Spleen (tissue), 11 donors: ENCODE measurements at regions not wholly inside any gene's neighbourhood (a gene's known extent, or its start where the extent isn't known, plus 50 kb on each side); places are given as distances from the start of the nearest gene placed in this dataset.
"Not testable (repeated sequence)": the region's sequence is repeated elsewhere in the genome, so short reads cannot be mapped to it uniquely, and the experiment has no call there.

Experiments
- DNase-seq: peaks from one replicate; pipeline ENCODE4 v3.0.0-alpha.2; 2020
- H3K27ac ChIP-seq, 8 donors: fragments of 200-600 bp; sonication (generic) in 7 of 8; 1 replicate in 4 of 8; 2 replicates in 4 of 8; pipeline versions ENCODE4 v1.5.0 to v1.8.0; 2016 to 2021; ENCODE audit warnings: inconsistent platforms in 4 of 8, mild to moderate bottlenecking in 4 of 8, moderate library complexity in 1 of 8
- H3K27me3 ChIP-seq, 7 donors: fragments of 200-600 bp; sonication (generic) in 6 of 7; replicated peaks in 1 of 7; 1 replicate in 4 of 7; 2 replicates in 3 of 7; pipeline versions ENCODE4 v1.5.0 to v1.8.0; 2016 to 2021; ENCODE audit warnings: inconsistent platforms in 3 of 7, mild to moderate bottlenecking in 1 of 7
- H3K36me3 ChIP-seq, 6 donors: fragments of 200-600 bp; sonication (generic) in 5 of 6; 1 replicate in 4 of 6; 2 replicates in 2 of 6; pipeline versions ENCODE4 v1.5.0 to v1.8.0; 2016 to 2021; ENCODE audit warnings: inconsistent platforms in 2 of 6
- H3K4me1 ChIP-seq, 6 donors: fragments of 200-600 bp; sonication (generic) in 5 of 6; 1 replicate in 3 of 6; 2 replicates in 3 of 6; pipeline versions ENCODE4 v1.5.0 to v1.8.0; 2016 to 2021; ENCODE audit warnings: inconsistent platforms in 3 of 6
- H3K4me3 ChIP-seq, 8 donors: fragments of 200-600 bp; sonication (generic) in 7 of 8; 1 replicate in 4 of 8; 2 replicates in 4 of 8; pipeline versions ENCODE4 v1.5.0 to v1.8.0; 2016 to 2021; ENCODE audit warnings: inconsistent platforms in 4 of 8, mild to moderate bottlenecking in 4 of 8, moderate library complexity in 2 of 8
- H3K9me3 ChIP-seq, 8 donors: fragments of 200-600 bp; sonication (generic) in 7 of 8; 1 replicate in 4 of 8; 2 replicates in 4 of 8; pipeline versions ENCODE4 v1.5.0 to v1.8.0; 2016 to 2021; ENCODE audit warnings: inconsistent platforms in 4 of 8
- WGBS, 5 donors: extraction: QIAGEN DNeasy Blood & Tissue Kit in 3 of 5; methylation state at CpG; one replicate each; pipeline versions ENCODE4 v1.1.5 to v1.1.7; 2013 to 2018; 5-methylcytosine and 5-hydroxymethylcytosine counted together
- intact Hi-C: fragments of 100-400 bp; cut with DNase I; formaldehyde crosslinking; loops from one replicate; pipeline ENCODE4 v1.15.0; 2023; ENCODE audit warnings: low total_unique reads
- small RNA-seq, 4 donors: library from RNA; depleted of rRNA; stranded (forward); fragments of <200 nt; gene quantifications; one replicate each; pipeline ENCODE3, GENCODE V24; 2016
- donor health status: healthy with polysubstance abuse.
- donor health status: DM: no; HTN: no; CAD: no; lungs with moderate emphysema.
- donor health status: DM: no; HTN: no; CAD: no.
- donor health status: Bipolar disorder and iron deficiency.
- donor health status: healthy.
- donor health status: DM: no; HTN: no; CAD: no.
- donor health status: DM: yes; HTN: yes; CAD: no.

DNA sequence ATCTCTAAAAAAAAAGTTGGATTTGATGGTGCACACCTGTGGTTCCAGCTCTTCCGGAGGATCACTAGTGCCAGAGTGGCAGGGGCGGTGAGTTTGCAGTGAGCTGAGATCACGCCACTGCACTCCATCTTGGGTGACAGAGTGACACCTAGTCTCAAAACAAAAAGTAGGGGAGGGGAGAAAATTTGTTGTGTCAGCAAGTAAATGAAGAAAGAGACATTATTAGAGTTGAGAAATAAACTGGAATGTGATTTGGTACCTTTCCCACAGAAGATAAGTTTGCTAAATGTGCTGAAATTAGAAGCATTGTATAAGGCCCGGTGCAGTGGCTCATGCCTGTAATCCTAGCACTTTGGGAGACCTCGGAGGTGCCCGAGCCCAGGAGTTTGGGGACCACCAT, 54.0 kb upstream of the PPIAL4F start:
- intact Hi-C loops, H3K27ac ChIP-seq, H3K36me3 ChIP-seq, H3K9me3 ChIP-seq, H3K4me1 ChIP-seq, H3K4me3 ChIP-seq, DNase-seq: not testable (repeated sequence)
- H3K27me3 ChIP-seq = peaks cover 0 to 20% (median 0%) of the 10 kb centered on the region in 7 donors
- WGBS, 5 donors = 85 to 96% (median 95%) methylated on average over 6 of the region's 6 CpGs

DNA sequence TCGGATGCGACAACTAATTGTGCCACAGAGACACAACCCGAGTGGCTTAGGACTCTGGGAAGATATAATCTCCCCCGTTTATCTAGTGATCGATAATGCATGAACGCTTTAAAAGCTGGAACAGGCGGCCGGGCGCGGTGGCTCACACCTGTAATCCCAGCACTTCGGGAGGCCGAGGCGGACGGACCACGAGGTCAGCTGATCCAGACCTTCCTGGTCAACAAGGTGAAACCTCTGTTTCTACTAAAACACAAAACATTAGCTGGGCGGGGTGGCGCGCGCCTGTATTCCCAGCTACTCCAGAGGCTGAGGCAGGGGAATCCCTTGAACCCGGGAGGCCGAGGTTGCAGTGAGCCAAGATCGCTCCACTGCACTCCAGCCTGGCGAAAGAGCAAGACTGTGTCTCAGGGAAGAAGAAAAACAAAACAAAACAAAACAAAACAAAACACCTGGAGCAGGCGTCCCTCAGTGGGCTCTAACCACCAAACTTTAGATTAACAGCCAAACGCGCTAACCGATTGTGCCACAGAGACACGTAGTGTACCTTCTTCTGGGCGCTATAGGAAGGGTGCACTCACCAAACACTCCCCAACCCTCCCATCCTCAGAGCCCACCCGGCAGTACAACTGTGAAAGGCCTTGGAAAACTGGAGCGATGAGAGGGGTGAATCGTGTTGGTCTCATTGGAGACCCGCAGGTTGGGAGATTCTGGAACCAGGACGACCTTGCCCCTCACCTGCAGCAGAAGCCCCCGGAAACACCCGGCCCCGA, 53.3 kb upstream of the PPIAL4F start:
- H3K4me1 ChIP-seq, H3K27ac ChIP-seq, H3K36me3 ChIP-seq, DNase-seq, intact Hi-C loops, H3K9me3 ChIP-seq, H3K4me3 ChIP-seq: not testable (repeated sequence)
- H3K27me3 ChIP-seq = peaks cover 0 to 20% (median 0%) of the 10 kb centered on the region in 7 donors
- WGBS, 5 donors = 70 to 83% (median 74%) methylated on average over 26 to 34 of the region's 37 CpGs

Small RNA genes in the stretch of these regions (small RNA-seq; reads per million reads assigned to genes)
- 0.17 to 0.76 (median 0.40) reads per million in 4 donors for gene RF00003
